CD4-positive, CD25-positive, alpha-beta regulatory T cell (primary cell): ENCODE measurements at regions not wholly inside any gene's neighbourhood (a gene's known extent, or its start where the extent isn't known, plus 50 kb on each side); places are given as distances from the start of the nearest gene placed in this dataset.

Experiments
- ATAC-seq, 2 donors: fragments of 150-1000 bp; cut with Tn5 transposase; one replicate each; pipeline ENCODE4 v1.10.0; 2021; ENCODE audit warnings: low read depth in 2 of 2, moderate number of reproducible peaks in 2 of 2, moderate library complexity in 1 of 2
- DNase-seq, 3 donors: peaks; one replicate each; pipeline versions ENCODE4 v3.0.0 to v3.0.0-alpha.2; 2012 to 2022; ENCODE audit warnings: mixed read lengths in 1 of 3
- H3K27ac ChIP-seq: one replicate; pipeline ENCODE4 v1.7.0; 2013; ENCODE audit warnings: mild to moderate bottlenecking, low read length; ENCODE audit not compliant: insufficient read depth, poor library complexity, severe bottlenecking
- H3K27me3 ChIP-seq: one replicate; pipeline ENCODE4 v1.7.0; 2013; ENCODE audit warnings: low read length; ENCODE audit not compliant: control insufficient read depth, insufficient read depth
- H3K36me3 ChIP-seq: one replicate; pipeline ENCODE4 v1.7.0; 2013; ENCODE audit warnings: mild to moderate bottlenecking, low read length, moderate library complexity; ENCODE audit not compliant: control insufficient read depth, insufficient read depth
- H3K4me1 ChIP-seq: 2 replicates; pipeline ENCODE4 v1.7.0; 2013; ENCODE audit warnings: mild to moderate bottlenecking, low read length; ENCODE audit not compliant: insufficient read depth, control insufficient read depth, poor library complexity, severe bottlenecking
- H3K4me3 ChIP-seq: one replicate; pipeline ENCODE4 v1.7.0; 2013; ENCODE audit warnings: low read depth, mild to moderate bottlenecking, low read length, moderate library complexity
- H3K9me3 ChIP-seq, 2 experiments: 1 replicate in 1 of 2; 2 replicates in 1 of 2; pipeline ENCODE4 v1.7.0; 2013; ENCODE audit warnings: low read length in 2 of 2, mild to moderate bottlenecking in 1 of 2, moderate library complexity in 1 of 2; ENCODE audit not compliant: control insufficient read depth in 2 of 2
- H3K27ac Mint-ChIP-seq, 3 donors: one replicate each; pipeline ENCODE4 v1.8.0; 2020 to 2022; ENCODE audit warnings: mild to moderate bottlenecking in 3 of 3, mixed read lengths in 3 of 3, moderate library complexity in 2 of 3
- H3K27me3 Mint-ChIP-seq: one replicate; pipeline ENCODE4 v1.8.0; 2022; ENCODE audit warnings: mild to moderate bottlenecking, mixed read lengths
- H3K36me3 Mint-ChIP-seq: one replicate; pipeline ENCODE4 v1.8.0; 2020; ENCODE audit warnings: mixed read lengths
- H3K4me1 Mint-ChIP-seq, 4 donors: one replicate each; pipeline ENCODE4 v1.8.0; 2020 to 2022; ENCODE audit warnings: mixed read lengths in 4 of 4, mild to moderate bottlenecking in 1 of 4
- H3K4me3 Mint-ChIP-seq, 4 donors: one replicate each; pipeline ENCODE4 v1.8.0; 2020 to 2022; ENCODE audit warnings: mild to moderate bottlenecking in 4 of 4, mixed read lengths in 4 of 4, moderate library complexity in 3 of 4
- H3K9me3 Mint-ChIP-seq, 7 donors: one replicate each; pipeline ENCODE4 v1.8.0; 2020 to 2022; ENCODE audit warnings: mixed read lengths in 7 of 7, mild to moderate bottlenecking in 3 of 7, moderate library complexity in 2 of 7

- H3K9me3 ChIP-seq, result no peaks in the 10 kb centered on the region
- H3K4me3 ChIP-seq, result no peak overlapping the region
- H3K36me3 Mint-ChIP-seq, result no peaks in the 10 kb centered on the region
- H3K27ac ChIP-seq, result no peak overlapping the region
- H3K9me3 Mint-ChIP-seq, result peaks cover 0 to 12% (median 4%) of the 10 kb centered on the region in 7 donors
- ATAC-seq, result no peak
- no peaks in the 10 kb centered on the region for H3K36me3 ChIP-seq
- H3K4me3 Mint-ChIP-seq, result no peak overlapping the region
- H3K27me3 ChIP-seq, result no peaks in the 10 kb centered on the region
- no peak overlapping the region for H3K27ac Mint-ChIP-seq
- no peak for DNase-seq
- no peaks in the 10 kb centered on the region for H3K4me1 ChIP-seq
- no peaks in the 10 kb centered on the region for H3K27me3 Mint-ChIP-seq
- no peaks in the 10 kb centered on the region for H3K4me1 Mint-ChIP-seq
Observed at GRCh38 chr13:34618654-34619053, 323.4 kb upstream of the NBEA start.

GRCh38 chr13:34619326-34619725 lies 322.7 kb upstream of the NBEA start:
- H3K27ac Mint-ChIP-seq, result no peak overlapping the region
- ATAC-seq, result no peak

GRCh38 chr13:34620074-34620850 lies 321.8 kb upstream of the NBEA start:
- H3K27me3 Mint-ChIP-seq, result no peaks in the 10 kb centered on the region
- ATAC-seq, result no peak

More at GRCh38 chr13:34619326-34619725, 322.7 kb upstream of the NBEA start:
- Mint-ChIP-seq H3K4me3 (no peak overlapping the region), H3K36me3 (no peaks in the 10 kb centered on the region), H3K4me1 (no peaks in the 10 kb centered on the region), H3K9me3 (peaks cover 0 to 12% (median 4%) of the 10 kb centered on the region in 7 donors), H3K27me3 (no peaks in the 10 kb centered on the region)
- H3K4me1 ChIP-seq, result no peaks in the 10 kb centered on the region
- no peaks in the 10 kb centered on the region for H3K27me3 ChIP-seq
- H3K27ac ChIP-seq, result no peak overlapping the region
- no peak overlapping the region for H3K4me3 ChIP-seq
- DNase-seq, result no peak
- H3K9me3 ChIP-seq, result no peaks in the 10 kb centered on the region
- no peaks in the 10 kb centered on the region for H3K36me3 ChIP-seq

GRCh38 chr13:34620862-34621261 lies 321.2 kb upstream of the NBEA start:
- no peaks in the 10 kb centered on the region for H3K4me1 ChIP-seq
- Mint-ChIP-seq H3K36me3 (no peaks in the 10 kb centered on the region), H3K27me3 (no peaks in the 10 kb centered on the region)

More at GRCh38 chr13:34620074-34620850, 321.8 kb upstream of the NBEA start:
- Histone ChIP-seq H3K36me3 (no peaks in the 10 kb centered on the region), H3K4me1 (no peaks in the 10 kb centered on the region), H3K9me3 (peaks cover 0 to 6% of the 10 kb centered on the region in 2 experiments), H3K27me3 (no peaks in the 10 kb centered on the region), H3K4me3 (no peak overlapping the region), H3K27ac (no peak overlapping the region)
- no peak overlapping the region for H3K4me3 Mint-ChIP-seq
- no peaks in the 10 kb centered on the region for H3K4me1 Mint-ChIP-seq
- H3K27ac Mint-ChIP-seq, result no peak overlapping the region
- no peak for DNase-seq
- peaks cover 0 to 12% (median 3%) of the 10 kb centered on the region in 7 donors for H3K9me3 Mint-ChIP-seq
- no peaks in the 10 kb centered on the region for H3K36me3 Mint-ChIP-seq

GRCh38 chr13:34623331-34623730 lies 318.7 kb upstream of the NBEA start:
- Histone ChIP-seq H3K9me3 (peaks cover 0 to 6% of the 10 kb centered on the region in 2 experiments), H3K27ac (no peak overlapping the region), H3K4me3 (no peak overlapping the region), H3K36me3 (no peaks in the 10 kb centered on the region), H3K27me3 (no peaks in the 10 kb centered on the region), H3K4me1 (no peaks in the 10 kb centered on the region)
- H3K4me1 Mint-ChIP-seq, result no peaks in the 10 kb centered on the region
- no peak for DNase-seq
- H3K9me3 Mint-ChIP-seq, result peaks cover 0 to 5% (median 2%) of the 10 kb centered on the region in 7 donors
- no peak overlapping the region for H3K4me3 Mint-ChIP-seq
- no peak overlapping the region for H3K27ac Mint-ChIP-seq
- no peak for ATAC-seq
- no peaks in the 10 kb centered on the region for H3K27me3 Mint-ChIP-seq
- no peaks in the 10 kb centered on the region for H3K36me3 Mint-ChIP-seq

More at GRCh38 chr13:34620862-34621261, 321.2 kb upstream of the NBEA start:
- Histone ChIP-seq H3K27me3 (no peaks in the 10 kb centered on the region), H3K4me3 (no peak overlapping the region), H3K9me3 (peaks cover 0 to 6% of the 10 kb centered on the region in 2 experiments), H3K27ac (no peak overlapping the region), H3K36me3 (no peaks in the 10 kb centered on the region)
- no peak overlapping the region for H3K4me3 Mint-ChIP-seq
- ATAC-seq, result no peak
- H3K27ac Mint-ChIP-seq, result no peak overlapping the region
- DNase-seq, result no peak
- H3K9me3 Mint-ChIP-seq, result peaks cover 0 to 7% (median 2%) of the 10 kb centered on the region in 7 donors
- no peaks in the 10 kb centered on the region for H3K4me1 Mint-ChIP-seq

GRCh38 chr13:34627509-34628208 lies 314.4 kb upstream of the NBEA start:
- H3K4me1 Mint-ChIP-seq, result no peaks in the 10 kb centered on the region
- no peak overlapping the region for H3K4me3 Mint-ChIP-seq
- Histone ChIP-seq H3K27me3 (no peaks in the 10 kb centered on the region), H3K4me3 (no peak overlapping the region), H3K36me3 (no peaks in the 10 kb centered on the region), H3K4me1 (no peaks in the 10 kb centered on the region), H3K27ac (no peak overlapping the region), H3K9me3 (peaks cover 2 to 6% of the 10 kb centered on the region in 2 experiments)
- H3K27me3 Mint-ChIP-seq, result no peaks in the 10 kb centered on the region
- no peaks in the 10 kb centered on the region for H3K36me3 Mint-ChIP-seq
- DNase-seq, result no peak
- peaks cover 0 to 8% (median 0%) of the 10 kb centered on the region in 7 donors for H3K9me3 Mint-ChIP-seq
- no peak for ATAC-seq
- H3K27ac Mint-ChIP-seq, result no peak overlapping the region

GRCh38 chr13:34628209-34628682 lies 313.8 kb upstream of the NBEA start:
- Mint-ChIP-seq H3K27me3 (no peaks in the 10 kb centered on the region), H3K4me3 (no peak overlapping the region), H3K36me3 (no peaks in the 10 kb centered on the region), H3K4me1 (no peaks in the 10 kb centered on the region), H3K27ac (no peak overlapping the region), H3K9me3 (peaks cover 0 to 9% (median 0%) of the 10 kb centered on the region in 7 donors)
- Histone ChIP-seq H3K4me3 (no peak overlapping the region), H3K36me3 (no peaks in the 10 kb centered on the region), H3K27ac (no peak overlapping the region), H3K4me1 (no peaks in the 10 kb centered on the region), H3K9me3 (peaks cover 2 to 6% of the 10 kb centered on the region in 2 experiments), H3K27me3 (no peaks in the 10 kb centered on the region)
- no peak for DNase-seq
- ATAC-seq, result no peak
